Adipocyte (in vitro differentiated cells): ENCODE measurements at regions not wholly inside any gene's neighbourhood (a gene's known extent, or its start where the extent isn't known, plus 50 kb on each side); places are given as distances from the start of the nearest gene placed in this dataset.
"Not testable (repeated sequence)": the region's sequence is repeated elsewhere in the genome, so short reads cannot be mapped to it uniquely, and the experiment has no call there.

ENCODE experiments used
- DNase-seq: peaks from one replicate; pipeline ENCODE4 v3.0.0-alpha.2; 2015; ENCODE audit warnings: low read depth
- H3K27me3 ChIP-seq: replicated peaks from 2 replicates; pipeline ENCODE4 v1.7.0; 2013; ENCODE audit warnings: mild to moderate bottlenecking, low read length, moderate library complexity; ENCODE audit not compliant: control insufficient read depth, insufficient read depth
- H3K36me3 ChIP-seq: 2 replicates; pipeline ENCODE4 v1.7.0; 2013; ENCODE audit warnings: low read length, mild to moderate bottlenecking, moderate library complexity; ENCODE audit not compliant: control insufficient read depth, insufficient read depth, severe bottlenecking
- H3K4me1 ChIP-seq: 2 replicates; pipeline ENCODE4 v1.7.0; 2013; ENCODE audit warnings: mild to moderate bottlenecking, low read length, moderate library complexity; ENCODE audit not compliant: control insufficient read depth, insufficient read depth
- H3K4me3 ChIP-seq: 2 replicates; pipeline ENCODE4 v1.7.0; 2013; ENCODE audit warnings: mild to moderate bottlenecking, low read length, moderate library complexity
- H3K9ac ChIP-seq: 2 replicates; pipeline ENCODE4 v1.7.0; 2013; ENCODE audit warnings: mild to moderate bottlenecking, low read length, moderate library complexity
- H3K9me3 ChIP-seq: 2 replicates; pipeline ENCODE4 v1.7.0; 2013; ENCODE audit warnings: mild to moderate bottlenecking, low read length, moderate library complexity; ENCODE audit not compliant: control insufficient read depth

DNA sequence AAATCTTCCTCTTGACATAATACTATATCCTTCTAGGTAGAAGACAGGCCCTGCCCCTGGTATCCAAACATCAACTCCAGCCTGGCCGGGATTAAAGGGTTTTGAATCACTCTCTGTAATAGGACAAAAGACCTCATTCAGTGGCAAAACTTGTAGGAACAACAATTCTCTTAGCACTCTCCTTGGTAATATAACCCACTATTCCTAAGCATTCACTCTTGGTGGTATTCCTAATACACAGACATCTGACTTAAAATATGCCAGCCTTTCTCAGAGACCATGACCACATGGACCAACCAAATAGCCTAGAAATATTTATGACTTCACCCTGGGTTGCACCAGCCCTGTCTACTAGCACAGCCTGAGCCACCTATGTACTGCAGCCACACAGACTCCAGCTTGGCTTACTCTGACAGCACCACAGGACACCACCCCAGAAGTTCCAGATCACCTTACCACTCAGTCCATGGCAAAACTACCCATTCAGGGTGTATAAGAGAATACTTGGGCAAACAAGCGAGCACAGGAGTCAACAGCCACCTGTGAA is 244.9 kb upstream of the NEBL start:
- Histone ChIP-seq H3K4me3 (no peak overlapping the region), H3K36me3 (no peaks in the 10 kb centered on the region), H3K9me3 (no peaks in the 10 kb centered on the region)

GRCh38 chr10:21138769-21139340 is 241.7 kb upstream of the NEBL start:
- H3K36me3 ChIP-seq: no peaks in the 10 kb centered on the region
- no peak for DNase-seq
- peaks cover 6% of the 10 kb centered on the region for H3K4me1 ChIP-seq
- no peak overlapping the region for H3K4me3 ChIP-seq
- peaks cover 3% of the 10 kb centered on the region for H3K27me3 ChIP-seq
- no peak overlapping the region for H3K9ac ChIP-seq
- no peaks in the 10 kb centered on the region for H3K9me3 ChIP-seq

More for the DNA sequence above, 244.9 kb upstream of the NEBL start:
- no peaks in the 10 kb centered on the region for H3K4me1 ChIP-seq
- DNase-seq: no peak
- no peak overlapping the region for H3K9ac ChIP-seq
- H3K27me3 ChIP-seq: no peaks in the 10 kb centered on the region

- no peak for DNase-seq
- Histone ChIP-seq H3K9me3 (no peaks in the 10 kb centered on the region), H3K36me3 (no peaks in the 10 kb centered on the region), H3K4me1 (peaks cover 6% of the 10 kb centered on the region), H3K27me3 (peaks cover 3% of the 10 kb centered on the region), H3K4me3 (no peak overlapping the region), H3K9ac (no peak overlapping the region)
Observed at GRCh38 chr10:21135023-21135931, 238.2 kb upstream of the NEBL start.

DNA sequence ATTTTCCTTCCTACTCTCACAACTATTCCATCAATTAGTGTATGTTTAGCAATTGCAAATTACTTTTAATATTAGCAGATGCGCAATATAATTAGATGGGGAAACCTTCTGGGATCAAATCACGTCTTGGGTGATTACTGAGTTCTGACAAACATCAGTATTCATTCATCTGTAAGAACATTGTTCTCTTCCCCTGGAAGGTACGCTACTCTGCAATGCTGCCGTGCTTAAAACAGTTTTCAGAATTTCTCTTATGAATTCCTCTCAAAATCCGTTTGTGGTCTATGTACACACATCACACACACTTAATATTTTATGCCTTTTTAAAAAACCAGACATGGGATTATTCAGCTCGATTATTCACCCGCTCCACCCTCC is 237.5 kb upstream of the NEBL start:
- Histone ChIP-seq H3K4me1 (peaks cover 6% of the 10 kb centered on the region), H3K27me3 (peaks cover 3% of the 10 kb centered on the region), H3K9me3 (no peaks in the 10 kb centered on the region), H3K9ac (no peak overlapping the region), H3K4me3 (no peak overlapping the region), H3K36me3 (no peaks in the 10 kb centered on the region)
- no peak for DNase-seq

DNA sequence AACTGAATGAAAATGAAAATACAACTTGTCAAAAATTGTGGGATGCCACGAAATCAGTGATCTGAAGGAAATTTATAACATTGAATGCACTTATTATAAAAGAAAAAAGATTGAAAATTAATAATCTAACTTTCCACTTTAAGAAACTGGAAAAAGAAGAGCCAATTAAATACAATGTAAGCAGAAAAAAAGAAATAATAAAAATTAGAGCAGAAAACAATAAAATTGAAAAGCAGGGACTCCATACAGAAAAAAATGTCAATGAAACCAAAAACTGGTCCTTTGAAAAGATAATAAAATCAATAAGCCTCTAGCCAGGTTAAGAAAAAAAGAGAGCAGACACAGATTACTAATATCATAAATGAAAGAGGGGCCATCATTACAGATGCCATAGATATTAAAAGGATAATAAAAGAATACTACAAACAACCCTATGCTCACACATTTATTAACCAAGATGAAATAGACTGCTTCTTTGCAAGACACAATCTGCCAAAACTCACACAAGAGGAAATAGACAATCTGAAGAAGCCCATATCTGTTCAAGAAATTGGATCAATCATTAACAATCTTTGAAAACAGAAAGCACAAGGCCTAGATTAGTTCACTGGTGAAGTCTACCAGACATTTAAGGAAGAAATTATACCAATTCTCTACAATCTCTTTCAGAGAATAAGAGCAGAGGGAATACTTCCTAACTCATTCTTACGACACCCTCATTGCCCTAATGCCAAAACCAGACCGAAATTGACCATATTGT is 233.8 kb upstream of the NEBL start:
- Histone ChIP-seq H3K9ac (no peak overlapping the region), H3K4me3 (no peak overlapping the region), H3K9me3 (no peaks in the 10 kb centered on the region), H3K27me3 (no peaks in the 10 kb centered on the region), H3K36me3 (no peaks in the 10 kb centered on the region), H3K4me1 (peaks cover 6% of the 10 kb centered on the region)
- no peak for DNase-seq

DNA sequence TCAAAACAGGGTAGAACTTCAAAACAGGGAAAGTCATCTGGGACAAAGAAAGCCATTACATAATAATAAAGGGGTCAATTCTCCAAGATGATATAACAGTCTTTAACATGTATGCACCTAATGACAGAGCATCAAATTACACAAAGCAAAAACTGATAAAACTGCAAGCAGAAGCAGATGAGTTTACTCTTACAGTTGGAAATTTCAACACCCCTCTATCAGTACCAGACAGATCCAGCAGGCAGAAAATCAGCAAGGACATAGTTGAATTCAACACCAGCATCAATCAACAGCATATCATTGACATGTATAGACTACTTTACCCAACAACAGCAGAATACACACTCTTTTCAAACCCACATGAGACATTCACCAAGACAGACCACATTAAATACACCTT is 233.0 kb upstream of the NEBL start:
- H3K27me3 ChIP-seq: no peaks in the 10 kb centered on the region
- H3K36me3 ChIP-seq: no peaks in the 10 kb centered on the region
- H3K9ac ChIP-seq: no peak overlapping the region
- peaks cover 5% of the 10 kb centered on the region for H3K4me1 ChIP-seq
- DNase-seq: no peak
- no peaks in the 10 kb centered on the region for H3K9me3 ChIP-seq
- H3K4me3 ChIP-seq: no peak overlapping the region

- Histone ChIP-seq H3K4me1 (no peaks in the 10 kb centered on the region), H3K9ac (no peak overlapping the region), H3K27me3 (no peaks in the 10 kb centered on the region), H3K36me3 (no peaks in the 10 kb centered on the region), H3K4me3 (no peak overlapping the region), H3K9me3 (no peaks in the 10 kb centered on the region)
- DNase-seq: no peak
Observed at GRCh38 chr10:21125471-21126228, 228.5 kb upstream of the NEBL start.

GRCh38 chr10:21122907-21123306 is 225.8 kb upstream of the NEBL start:
- Histone ChIP-seq H3K4me3 (no peak overlapping the region), H3K27me3 (no peaks in the 10 kb centered on the region), H3K4me1 (no peaks in the 10 kb centered on the region), H3K9me3 (no peaks in the 10 kb centered on the region), H3K9ac (no peak overlapping the region), H3K36me3 (no peaks in the 10 kb centered on the region)
- DNase-seq: no peak

DNA sequence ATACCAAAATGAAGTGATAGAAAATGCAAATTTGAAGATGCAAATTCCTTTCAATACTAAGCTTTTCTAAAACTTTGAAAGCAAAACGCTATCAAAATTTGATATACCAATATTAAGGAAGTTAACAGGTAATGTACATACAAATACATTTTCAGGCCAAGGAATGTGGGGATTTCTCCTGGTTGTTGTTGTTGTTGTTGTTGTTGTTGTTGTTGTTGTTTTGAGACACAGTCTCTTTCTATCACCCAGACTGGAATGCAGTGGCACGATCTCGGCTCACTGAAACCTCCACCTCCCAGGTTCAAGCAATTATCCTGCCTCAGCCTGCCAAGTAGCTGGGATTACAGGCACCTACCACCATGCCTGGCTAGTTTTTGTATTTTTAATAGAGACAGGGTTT is 224.7 kb upstream of the NEBL start:
- not testable (repeated sequence) for H3K9ac ChIP-seq, H3K4me1 ChIP-seq, H3K4me3 ChIP-seq, DNase-seq, H3K9me3 ChIP-seq, H3K36me3 ChIP-seq, H3K27me3 ChIP-seq

GRCh38 chr10:21114683-21115082 is 217.6 kb upstream of the NEBL start:
- no peak for DNase-seq
- H3K36me3 ChIP-seq: no peaks in the 10 kb centered on the region
- H3K9me3 ChIP-seq: peaks cover 15% of the 10 kb centered on the region
- no peaks in the 10 kb centered on the region for H3K27me3 ChIP-seq
- no peak overlapping the region for H3K9ac ChIP-seq
- no peaks in the 10 kb centered on the region for H3K4me1 ChIP-seq
- no peak overlapping the region for H3K4me3 ChIP-seq
